B cell (primary cell): ENCODE measurements at regions not wholly inside any gene's neighbourhood (a gene's known extent, or its start where the extent isn't known, plus 50 kb on each side); places are given as distances from the start of the nearest gene placed in this dataset.

Experiments used
- ATAC-seq: fragments of 200-7000 bp; cut with Tn5 transposase; one replicate; pipeline ENCODE4 v1.10.0; 2021; ENCODE audit warnings: low read depth, mild to moderate bottlenecking, moderate number of reproducible peaks, moderate library complexity
- CTCF ChIA-PET: fragments of 350-600 bp; sonication (Branson Sonifier 250); formaldehyde crosslinking; loops from one replicate; lab custom pipeline; 2021; ENCODE audit warnings: antibody characterized with exemption, inconsistent platforms; lab: Charles Lee
- POLR2A ChIA-PET: fragments of 350-600 bp; sonication (Branson Sonifier 250); formaldehyde crosslinking; loops from one replicate; lab custom pipeline; 2021; ENCODE audit warnings: antibody characterized with exemption; lab: Charles Lee
- DNase-seq: peaks from one replicate; pipeline ENCODE4 v3.0.0; 2013
- H2AFZ ChIP-seq: 2 replicates; pipeline ENCODE4 v1.6.1; 2012; ENCODE audit warnings: mild to moderate bottlenecking, low read depth, low read length; ENCODE audit not compliant: insufficient read depth, poor library complexity, severe bottlenecking
- H3K27ac ChIP-seq, 2 donors: 1 replicate in 1 of 2; 2 replicates in 1 of 2; pipeline ENCODE4 v1.5.1; 2012 to 2013; ENCODE audit warnings: low read length in 2 of 2, mild to moderate bottlenecking in 2 of 2, moderate library complexity in 1 of 2
- H3K27me3 ChIP-seq, 4 experiments: fragments of 200-600 bp in 1 of 4; sonication (generic) in 1 of 4; replicated peaks in 1 of 4; 1 replicate in 2 of 4; 2 replicates in 2 of 4; pipeline versions ENCODE4 v1.6.1 to v1.7.0; 2013 to 2016; ENCODE audit warnings: low read length in 3 of 4, mild to moderate bottlenecking in 2 of 4, mixed read lengths in 1 of 4, moderate library complexity in 1 of 4; ENCODE audit not compliant: insufficient read depth in 4 of 4, control insufficient read depth in 3 of 4; ENCODE audit errors: control extremely low read depth in 1 of 4
- H3K36me3 ChIP-seq, 2 experiments: replicated peaks in 1 of 2; 1 replicate in 1 of 2; 2 replicates in 1 of 2; pipeline versions ENCODE4 v1.6.1 to v1.7.1; 2013; ENCODE audit warnings: low read length in 1 of 2; ENCODE audit not compliant: insufficient read depth in 2 of 2, control insufficient read depth in 1 of 2; ENCODE audit errors: control extremely low read depth in 1 of 2, extremely low read depth in 1 of 2
- H3K4me1 ChIP-seq, 2 donors: fragments of 200-600 bp in 1 of 2; sonication (generic) in 1 of 2; 1 replicate in 1 of 2; 2 replicates in 1 of 2; pipeline versions ENCODE4 v1.5.1 to v1.6.1; 2013 to 2017; ENCODE audit warnings: low read length in 2 of 2; ENCODE audit not compliant: control insufficient read depth in 2 of 2, insufficient read depth in 2 of 2
- H3K4me2 ChIP-seq: replicated peaks from 2 replicates; pipeline ENCODE3; 2012; ENCODE audit warnings: mild to moderate bottlenecking, low read depth, low read length; ENCODE audit not compliant: poor library complexity, severe bottlenecking
- H3K4me3 ChIP-seq, 5 experiments: fragments of 200-600 bp in 1 of 5; sonication (generic) in 1 of 5; 1 replicate in 3 of 5; 2 replicates in 2 of 5; pipeline versions ENCODE4 v1.5.1 to v1.7.0; 2011 to 2016; ENCODE audit warnings: low read length in 4 of 5, mild to moderate bottlenecking in 4 of 5, low read depth in 2 of 5, control low read depth in 1 of 5, moderate library complexity in 1 of 5; ENCODE audit not compliant: insufficient read depth in 1 of 5; ENCODE audit errors: control extremely low read depth in 1 of 5, extremely low read depth in 1 of 5
- H3K79me2 ChIP-seq: fragments of 200-600 bp; sonication (generic); one replicate; pipeline ENCODE4 v1.6.0; 2016; ENCODE audit warnings: low read length; ENCODE audit not compliant: control insufficient read depth, insufficient read depth
- H3K9ac ChIP-seq: fragments of 200-600 bp; sonication (generic); 2 replicates; pipeline ENCODE4 v1.6.1; 2017; ENCODE audit warnings: mild to moderate bottlenecking, low read length, moderate library complexity
- H3K9me3 ChIP-seq, 3 donors: one replicate each; pipeline versions ENCODE4 v1.6.1 to v1.7.1; 2013; ENCODE audit warnings: low read length in 2 of 3; ENCODE audit not compliant: control insufficient read depth in 2 of 3, insufficient read depth in 1 of 3; ENCODE audit errors: control extremely low read depth in 1 of 3
- H4K20me1 ChIP-seq: 2 replicates; pipeline ENCODE4 v1.6.0; 2012; ENCODE audit warnings: mild to moderate bottlenecking, low read length; ENCODE audit not compliant: insufficient read depth, control insufficient read depth, poor library complexity, severe bottlenecking
- H3K27ac Mint-ChIP-seq: one replicate; pipeline ENCODE4 v1.8.0; 2021; ENCODE audit warnings: mixed read lengths
- H3K27me3 Mint-ChIP-seq: one replicate; pipeline ENCODE4 v1.8.0; 2021; ENCODE audit warnings: mixed read lengths
- H3K4me1 Mint-ChIP-seq: one replicate; pipeline ENCODE4 v1.8.0; 2021; ENCODE audit warnings: mixed read lengths
- H3K4me3 Mint-ChIP-seq: one replicate; pipeline ENCODE4 v1.8.0; 2021; ENCODE audit warnings: mixed read lengths
- H3K9me3 Mint-ChIP-seq: one replicate; pipeline ENCODE4 v1.8.0; 2022; ENCODE audit warnings: mixed read lengths; ENCODE audit not compliant: insufficient read depth
- CTCF ChIP-seq: fragments of 200-600 bp; IDR thresholded peaks from one replicate; pipeline ENCODE4 v1.8.0; 2022; ENCODE audit warnings: antibody characterized with exemption, mild to moderate bottlenecking
- EZH2 ChIP-seq: IDR thresholded peaks from 2 replicates; pipeline ENCODE4 v1.6.1; 2012; ENCODE audit warnings: borderline replicate concordance, low read depth, mild to moderate bottlenecking, moderate library complexity, low read length; ENCODE audit not compliant: insufficient read depth, poor library complexity, severe bottlenecking
- WGBS: methylation state at CpG from one replicate; pipeline ENCODE4 v1.1.5; 2013; ENCODE audit warnings: missing lambda C conversion rate; ENCODE audit not compliant: insufficient coverage; 5-methylcytosine and 5-hydroxymethylcytosine counted together
- intact Hi-C: fragments of 100-400 bp; cut with micrococcal nuclease; formaldehyde crosslinking; loops from one replicate; pipeline ENCODE4 v1.10.0; 2022

GRCh38 chr4:80124246-80125211, 51.5 kb upstream of the ANTXR2 start:
- H3K9ac ChIP-seq: no peak overlapping the region
- WGBS: 83% methylated on average over 1 of the region's 1 CpG
- no peak for TF ChIP-seq CTCF
- TF ChIP-seq EZH2: no peak
- peaks cover 8% of the 10 kb centered on the region for H3K27me3 Mint-ChIP-seq
- POLR2A ChIA-PET: no interaction called here
- H3K36me3 ChIP-seq: no peaks in the 10 kb centered on the region
- CTCF ChIA-PET: interaction anchor here (0.6 to 5.4 kb wide), 22 partner anchors 8 to 1172 kb away, joined by 3 to 199 read pairs (median 10); partner anchors contain the start of genes ANTXR2 and PRDM8
- no peaks in the 10 kb centered on the region for H4K20me1 ChIP-seq
- H3K4me1 ChIP-seq: peaks cover 9 to 13% of the 10 kb centered on the region in 2 donors
- no peak overlapping the region for H3K4me2 ChIP-seq
- no peaks in the 10 kb centered on the region for H3K79me2 ChIP-seq
- H3K27me3 ChIP-seq: no peaks in the 10 kb centered on the region
- no peak overlapping the region for H3K27ac Mint-ChIP-seq
- no peaks in the 10 kb centered on the region for H3K9me3 ChIP-seq
- no peaks in the 10 kb centered on the region for H3K9me3 Mint-ChIP-seq
- intact Hi-C loops: loop anchor here (1.0 to 2.0 kb wide), 7 partner anchors 14 to 91 kb away; partner anchors contain the start of gene ANTXR2
- no peak overlapping the region for H2AFZ ChIP-seq
- no peak for ATAC-seq
- H3K4me3 ChIP-seq: no peak overlapping the region
- no peak overlapping the region for H3K27ac ChIP-seq
- H3K4me3 Mint-ChIP-seq: no peak overlapping the region
- DNase-seq: no peak
- H3K4me1 Mint-ChIP-seq: peaks cover 21% of the 10 kb centered on the region
